Fibroblast of skin of right biceps (primary cell): ENCODE measurements at regions not wholly inside any gene's neighbourhood (a gene's known extent, or its start where the extent isn't known, plus 50 kb on each side); places are given as distances from the start of the nearest gene placed in this dataset.
A peak's percentile ranks its signal among the peaks of the same experiment; 100 is the strongest.

Source experiments
- DNase-seq: peaks from one replicate; pipeline ENCODE4 v3.0.0-alpha.2; 2013

DNA sequence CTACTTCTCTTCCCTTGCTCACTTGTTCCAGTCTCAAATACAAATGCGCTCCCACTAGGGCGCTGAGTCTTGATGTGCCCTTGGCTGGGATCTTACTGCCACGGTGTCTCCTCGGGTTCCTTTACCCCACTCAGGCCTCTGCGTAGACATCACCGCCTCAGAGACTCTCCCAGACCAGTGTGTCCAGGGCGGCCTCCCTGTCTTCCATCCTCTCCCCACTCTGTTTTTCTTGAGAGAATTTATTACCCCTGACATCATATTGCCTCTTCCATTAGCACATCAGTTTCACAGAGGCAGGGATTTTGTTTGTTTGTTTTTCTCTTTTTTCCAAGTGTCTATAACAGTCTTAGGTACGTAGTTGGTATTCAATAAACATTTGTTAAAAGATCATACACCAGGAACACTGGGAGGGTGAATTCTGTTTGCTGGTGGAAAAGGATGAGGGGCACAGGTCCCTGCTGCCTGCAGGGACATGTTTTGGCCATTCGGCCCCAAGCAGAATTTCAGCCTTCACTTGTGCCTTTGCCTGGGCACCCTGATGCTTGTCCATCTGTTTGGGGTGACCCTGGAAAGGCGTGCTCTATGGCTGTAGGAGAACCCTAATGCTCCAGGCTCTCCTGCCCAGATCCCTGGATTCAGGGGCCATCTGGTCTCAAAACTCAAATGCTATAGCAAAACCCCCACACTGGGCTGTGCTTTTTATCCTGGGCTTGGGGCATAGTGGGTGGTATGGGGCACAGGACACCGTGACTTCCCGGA, 55.0 kb downstream of the RPL37A start:
- DNase-seq, result no peak

DNA sequence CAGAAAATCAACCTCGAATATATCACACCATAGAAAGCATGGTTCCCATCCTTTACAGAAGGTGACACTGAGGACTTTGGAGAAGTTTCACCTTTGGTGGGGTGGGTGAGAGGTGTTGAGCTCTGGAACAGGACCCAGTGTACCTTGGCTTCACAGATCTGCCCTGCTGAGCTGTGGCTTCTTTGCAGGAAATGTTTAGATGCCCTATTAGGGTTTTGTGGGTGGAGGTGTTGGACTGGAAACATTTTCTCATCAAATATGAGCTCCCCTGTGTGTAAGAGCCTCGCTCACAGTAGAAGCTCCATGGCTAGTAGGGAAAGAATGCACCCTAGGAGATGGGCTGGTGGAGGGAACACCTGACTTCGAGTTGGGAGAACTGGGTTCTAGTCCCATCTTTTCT, 55.6 kb downstream of the RPL37A start:
- no peak for DNase-seq

DNA sequence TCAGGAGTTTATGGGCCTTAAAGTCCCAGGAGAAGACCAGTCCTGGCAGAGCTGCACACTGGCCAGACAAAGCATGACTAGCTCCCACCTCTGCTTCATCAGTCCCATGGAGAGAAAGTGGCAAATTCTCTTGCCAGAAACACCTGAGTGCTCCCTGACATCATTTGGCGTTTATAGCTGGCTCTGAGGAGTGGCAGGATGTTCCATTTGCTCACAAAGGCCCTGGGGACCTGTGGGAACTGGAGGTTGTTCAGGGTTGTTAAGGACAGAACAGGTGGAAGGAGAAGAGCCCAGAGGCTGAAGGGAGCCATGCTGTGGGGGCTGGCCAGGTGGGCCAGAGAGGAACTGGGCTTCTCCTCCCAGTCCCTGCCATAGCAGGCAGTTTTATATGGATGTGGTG, 56.1 kb downstream of the RPL37A start:
- DNase-seq, result no peak

DNA sequence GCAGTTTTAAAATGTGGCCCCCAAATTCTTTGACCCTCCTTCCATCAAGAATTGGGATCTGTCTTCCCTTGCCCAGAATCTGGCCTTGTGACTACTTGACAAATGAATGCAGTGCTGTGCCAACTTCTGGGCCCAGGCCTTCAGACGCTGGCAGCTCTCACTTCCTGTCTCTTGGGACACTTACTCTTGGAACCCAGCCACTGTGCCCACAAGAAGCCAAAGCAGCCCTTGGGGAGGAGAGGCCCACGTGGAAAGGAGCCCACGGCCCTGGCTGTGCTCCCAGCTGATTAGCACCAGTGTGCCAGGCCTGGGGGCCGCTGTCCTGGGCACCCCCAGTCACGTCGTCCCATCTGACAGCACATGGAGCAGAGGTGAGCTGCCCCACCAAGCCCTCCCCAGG, 56.6 kb downstream of the RPL37A start:
- peak; percentile 48 for DNase-seq

DNA sequence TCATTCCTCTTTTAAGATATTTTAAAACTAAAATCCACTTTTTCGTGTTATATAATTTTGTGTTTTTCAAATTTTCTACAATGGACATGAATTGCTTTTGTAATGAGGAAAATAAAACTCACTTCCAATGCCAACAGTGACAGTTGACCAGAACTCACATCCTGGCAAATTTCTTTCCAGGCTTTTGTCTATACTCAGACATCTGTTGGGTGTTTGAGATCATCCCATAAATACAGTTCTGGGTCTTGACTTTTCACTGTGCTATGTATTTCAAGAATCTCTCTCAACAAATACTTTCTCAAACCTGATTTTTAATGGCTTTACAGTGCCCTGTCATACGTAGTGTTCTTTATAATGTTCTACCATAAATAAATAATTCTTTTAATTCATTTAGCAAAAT, 57.6 kb downstream of the RPL37A start:
- DNase-seq, result no peak

DNA sequence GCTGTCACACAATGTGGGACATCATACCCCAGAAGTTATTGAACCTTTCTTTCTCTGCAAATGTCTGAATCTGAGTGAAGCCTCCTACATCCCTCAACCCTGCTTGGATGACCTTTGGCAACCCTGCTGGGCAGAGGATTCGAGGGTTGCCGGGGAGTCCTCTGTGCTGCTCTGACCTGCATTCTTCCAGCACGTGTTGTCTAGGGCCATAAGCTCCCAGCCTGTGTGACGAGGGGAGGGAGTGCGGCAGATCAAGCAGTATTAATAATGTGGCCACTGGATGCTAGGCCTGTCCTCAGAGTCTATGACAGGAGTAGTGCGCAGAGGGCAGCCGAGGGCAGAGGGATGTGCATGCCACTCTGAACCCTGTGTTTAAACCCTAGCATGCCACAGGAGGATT, 58.8 kb downstream of the RPL37A start:
- DNase-seq, result no peak

DNA sequence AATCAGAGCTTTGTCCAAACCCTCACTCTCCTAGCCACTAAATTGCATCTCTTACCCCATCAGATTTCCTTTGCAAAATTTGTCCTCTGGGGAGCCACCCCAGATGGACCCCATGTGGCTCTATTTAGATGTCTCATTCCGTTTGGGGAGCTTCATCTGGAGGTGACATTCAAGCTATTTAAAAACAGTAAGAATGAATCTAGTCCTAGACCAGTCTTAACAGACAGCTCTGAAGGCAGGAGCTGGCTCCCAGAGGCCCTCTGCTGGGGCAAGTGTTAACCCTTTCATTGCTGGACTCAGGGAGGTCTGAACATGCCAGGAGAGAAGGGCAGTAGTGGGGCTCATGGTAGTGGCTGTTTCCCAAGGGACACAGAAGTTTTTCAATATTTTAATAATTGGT, 59.2 kb downstream of the RPL37A start:
- DNase-seq, result no peak

DNA sequence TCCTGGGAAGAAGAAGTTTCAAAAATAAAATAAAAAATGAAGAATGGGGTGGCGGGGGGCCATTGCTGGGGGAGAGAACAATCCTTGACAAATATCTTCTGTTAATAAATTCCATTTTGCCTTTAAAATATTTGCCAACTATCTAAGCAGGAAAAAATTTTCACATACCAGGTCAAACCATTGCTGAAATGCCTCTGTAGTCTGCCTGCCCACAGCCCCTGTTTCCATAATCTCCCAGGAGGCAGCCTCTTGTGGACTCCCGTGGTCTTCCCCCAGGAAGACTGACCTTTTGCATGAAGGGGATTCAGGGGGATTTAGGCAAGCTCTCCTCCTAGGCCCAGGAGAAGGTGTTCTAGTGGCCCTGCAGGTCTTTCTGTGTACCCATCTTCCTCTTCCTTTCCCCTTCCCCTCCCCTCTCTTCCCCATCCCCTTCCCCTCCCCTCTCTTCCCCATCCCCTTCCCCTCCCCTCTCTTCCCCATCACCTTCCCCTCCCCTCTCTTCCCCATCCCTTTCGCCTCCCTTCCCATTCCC, 61.0 kb downstream of the RPL37A start:
- peak; percentile 67 for DNase-seq

DNA sequence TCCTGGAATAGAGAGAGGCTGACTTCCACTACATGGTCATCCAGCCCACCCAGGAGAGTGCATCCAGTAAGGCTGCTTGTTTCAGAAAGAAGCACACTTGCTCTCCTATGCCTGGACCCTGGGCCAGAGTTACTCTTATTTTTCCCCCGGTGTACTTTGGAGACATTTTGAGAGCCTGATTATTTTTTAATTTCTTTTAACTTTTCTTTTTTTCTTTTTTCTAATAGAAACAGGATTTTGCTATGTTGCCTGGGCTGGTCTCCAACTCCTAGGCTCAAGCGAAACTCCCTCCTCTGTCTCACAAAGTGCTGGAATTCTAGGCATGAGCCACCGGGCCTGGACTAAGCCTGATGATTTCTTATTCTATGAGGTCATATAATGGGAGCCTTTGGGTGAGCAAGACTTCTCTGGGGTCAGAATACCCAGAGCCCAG, 62.2 kb downstream of the RPL37A start:
- DNase-seq, result peak; percentile 86

DNA sequence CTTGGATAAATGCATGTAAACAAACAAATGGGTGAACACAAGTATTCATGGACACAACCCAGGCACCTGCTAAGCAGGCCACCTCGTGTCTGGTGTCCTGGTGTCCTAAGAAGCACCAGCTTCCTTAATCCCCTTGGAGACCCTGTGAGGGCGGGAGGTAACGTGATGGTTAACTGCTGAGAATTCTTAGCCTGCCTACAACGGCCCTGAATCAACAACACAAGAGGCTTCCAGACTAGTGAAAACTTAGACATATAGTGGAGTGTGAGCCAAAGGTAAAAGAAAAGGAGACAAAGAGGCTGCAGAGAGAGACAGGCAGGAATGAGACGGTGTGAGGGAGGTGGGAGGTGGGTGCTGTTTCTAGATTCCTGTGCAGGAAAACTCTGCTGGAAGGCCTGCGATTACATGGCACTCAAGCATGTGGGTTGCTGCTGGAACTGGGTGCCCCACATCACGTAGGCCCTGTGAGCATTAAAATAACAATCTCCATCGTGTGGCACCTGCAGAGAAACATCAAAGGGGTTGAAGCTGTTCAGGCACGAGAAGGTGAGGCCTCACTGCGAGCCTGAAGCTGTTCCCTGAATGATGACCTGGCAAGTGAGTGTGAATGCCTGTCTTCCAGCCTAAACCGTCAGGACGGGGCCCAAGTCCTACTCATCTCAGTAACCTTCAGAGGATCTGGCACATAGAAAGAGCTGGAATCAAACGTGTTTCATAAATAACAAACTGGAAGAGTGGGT, 64.2 kb downstream of the RPL37A start:
- no peak for DNase-seq

DNA sequence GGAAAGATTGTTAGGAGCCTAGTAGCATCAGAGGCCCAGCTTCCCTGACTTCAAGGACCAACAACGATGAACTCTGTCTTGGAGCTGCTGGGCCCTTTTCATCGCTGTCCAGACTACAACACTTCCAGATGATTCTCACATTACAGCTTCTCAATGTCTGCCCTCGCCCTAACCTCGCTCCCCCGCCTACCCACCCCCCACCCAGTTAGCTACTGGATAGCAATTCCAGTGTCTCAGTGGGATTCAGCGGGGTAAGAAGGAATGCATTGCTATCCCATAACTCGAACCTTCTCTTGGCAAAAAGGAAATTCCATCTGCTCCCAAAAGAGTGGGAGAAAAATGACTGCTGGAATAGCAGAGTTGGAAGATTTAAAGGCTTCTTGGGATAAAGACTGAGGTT, 65.0 kb downstream of the RPL37A start:
- DNase-seq, result peak; percentile 84

DNA sequence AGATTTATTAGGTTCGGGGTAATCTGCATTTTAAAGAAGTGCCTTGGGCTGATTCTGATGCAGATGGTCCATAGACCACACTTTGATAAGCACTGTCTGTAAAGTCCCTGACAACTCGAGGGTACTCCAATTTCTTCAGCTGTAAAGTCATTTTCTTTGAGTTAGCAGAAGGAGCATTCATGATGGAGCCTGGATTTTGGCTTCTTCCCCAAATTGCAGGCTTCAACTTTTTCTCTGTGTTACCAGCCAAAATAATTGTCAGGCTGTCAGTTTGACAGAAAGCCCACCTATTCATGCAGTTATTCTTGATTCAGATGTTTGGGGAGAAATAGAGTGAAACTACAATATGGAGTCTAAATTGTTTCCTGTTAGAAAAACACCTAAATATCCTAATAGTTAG, 66.0 kb downstream of the RPL37A start:
- DNase-seq, result no peak

DNA sequence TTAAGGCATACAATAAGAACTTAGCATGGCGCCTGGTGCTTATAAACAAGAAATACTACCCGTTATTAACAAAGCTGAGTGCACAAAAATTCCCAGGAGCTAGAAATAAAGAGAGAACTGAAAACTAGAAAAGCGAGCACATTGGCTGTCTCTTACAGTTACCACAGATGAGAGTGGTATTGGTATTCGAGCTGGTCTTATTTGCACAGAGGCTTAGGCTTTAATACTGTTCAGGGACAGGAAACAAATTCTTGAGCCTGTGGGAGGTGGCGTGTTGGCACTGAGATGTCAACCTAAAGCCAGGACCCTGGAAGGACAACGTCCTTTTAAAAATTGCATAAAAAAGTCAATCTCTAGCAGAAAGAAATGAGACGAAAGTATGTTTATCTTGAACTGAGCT, 67.3 kb upstream of the IGFBP2 start:
- DNase-seq, result no peak

DNA sequence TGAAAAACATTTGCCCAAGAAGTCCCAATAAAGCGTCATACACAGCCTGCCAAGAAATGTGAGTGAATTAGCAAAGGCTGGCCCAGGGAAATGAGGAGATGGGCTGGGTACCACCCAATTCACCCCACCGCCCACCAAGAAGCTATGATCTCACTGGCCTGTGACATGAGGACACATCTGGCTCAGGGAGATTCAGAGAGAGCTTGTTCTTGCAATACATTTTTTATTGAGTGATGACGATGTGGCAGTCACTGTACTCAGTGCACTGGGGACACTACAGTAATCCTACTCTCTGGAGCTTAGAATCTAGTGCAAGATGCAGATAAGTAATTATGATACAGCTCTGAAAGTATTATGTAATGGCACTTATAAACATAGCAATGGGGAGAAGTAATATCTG, 64.6 kb upstream of the IGFBP2 start:
- DNase-seq, result no peak

DNA sequence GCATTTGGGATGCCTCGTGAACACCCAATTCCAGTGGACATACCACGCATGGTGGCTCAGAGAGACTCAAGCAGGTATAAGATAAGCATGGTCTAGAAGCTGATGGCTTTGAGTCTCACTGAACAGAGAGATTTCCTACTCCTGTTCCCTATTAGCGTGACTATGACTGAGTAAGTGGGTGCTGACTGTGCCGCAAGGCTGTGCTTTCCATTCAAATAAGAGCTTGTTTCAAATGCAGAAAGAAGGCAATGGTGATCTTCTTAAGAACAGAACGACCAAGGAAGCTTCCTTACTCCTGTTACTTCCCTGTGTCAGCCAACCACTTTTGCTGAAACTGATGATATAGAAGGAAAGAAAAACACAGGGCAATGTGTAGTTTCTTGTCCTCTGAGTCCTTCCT, 63.5 kb upstream of the IGFBP2 start:
- no peak for DNase-seq

DNA sequence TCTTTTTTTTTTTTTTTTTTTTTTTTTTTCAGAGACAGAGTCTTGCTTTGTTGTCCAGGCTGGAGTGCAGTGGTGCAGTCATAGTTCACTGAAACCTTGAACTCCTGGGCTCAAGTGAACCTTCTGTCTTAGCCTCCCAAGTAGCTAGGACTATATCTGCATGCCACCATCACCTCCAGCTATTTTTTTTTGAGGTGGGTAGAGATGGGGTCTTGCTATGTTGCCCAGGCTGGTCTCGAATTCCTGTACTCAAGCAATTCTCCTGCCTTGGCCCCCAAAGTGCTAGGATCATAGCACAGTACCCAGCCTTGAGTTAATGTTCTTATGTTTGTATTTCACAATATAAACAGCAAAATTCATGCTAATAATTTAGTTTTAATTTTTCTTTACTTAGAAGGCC, 62.9 kb upstream of the IGFBP2 start:
- DNase-seq, result no peak

DNA sequence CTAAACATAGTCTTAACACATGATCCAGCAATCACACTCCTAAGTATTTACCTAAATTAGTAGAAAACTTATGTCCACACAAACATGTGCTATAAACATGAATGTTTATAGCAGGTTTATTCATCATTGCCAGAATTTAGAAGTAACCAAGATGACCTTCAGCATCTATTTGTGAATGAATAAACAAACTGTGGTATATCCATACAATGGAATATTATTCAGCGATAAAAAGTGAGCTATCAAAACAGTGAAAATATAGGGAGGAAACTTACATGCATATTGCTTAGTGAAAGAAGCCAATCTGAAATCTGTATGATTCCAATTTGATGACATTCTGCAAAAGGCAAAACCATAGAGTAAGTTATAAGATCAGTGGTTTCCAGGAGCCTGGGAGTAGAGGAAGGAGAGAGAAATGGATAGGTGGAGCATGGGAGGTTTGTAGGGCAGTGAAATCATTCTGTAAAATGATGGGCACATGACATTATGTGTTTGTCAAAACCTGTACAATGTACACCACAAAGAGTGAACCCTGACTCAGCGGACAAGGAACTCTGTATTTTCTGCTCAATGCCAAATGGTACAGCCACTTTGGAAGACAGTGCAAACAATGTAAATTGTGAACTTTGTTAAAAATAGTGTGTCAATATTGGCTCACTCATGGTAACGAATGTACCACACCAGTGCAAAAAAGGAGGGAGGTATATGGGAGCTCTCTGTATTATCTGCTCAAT, 61.9 kb upstream of the IGFBP2 start:
- no peak for DNase-seq

DNA sequence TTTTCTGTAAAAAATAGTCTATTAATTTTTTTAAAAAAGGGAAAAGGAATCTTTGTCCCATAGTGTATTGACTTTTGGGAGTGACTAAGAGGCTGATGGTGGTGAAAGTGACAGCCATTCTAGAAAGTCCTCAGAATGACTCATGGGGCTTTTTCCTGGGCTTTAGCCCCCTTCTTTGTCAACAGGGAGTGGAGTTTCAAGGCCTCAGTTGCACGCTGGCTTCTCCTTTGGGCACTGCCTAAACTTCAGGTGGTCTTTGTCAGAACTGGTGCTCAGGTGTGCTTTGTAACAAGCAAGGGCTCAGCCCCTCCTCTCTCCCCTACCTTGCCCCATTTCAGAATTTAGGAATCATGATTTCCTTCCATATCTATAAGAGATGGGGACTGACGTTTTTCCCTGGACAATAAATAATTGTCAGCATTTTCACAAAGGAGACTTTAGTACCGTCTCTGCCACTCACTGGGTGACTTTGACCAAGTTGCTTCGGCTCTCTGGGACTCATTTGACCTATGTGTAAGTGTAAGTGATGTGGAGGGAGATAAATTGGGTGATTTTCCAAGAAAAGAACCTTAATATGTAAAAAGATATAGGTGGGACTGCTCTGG, 61.2 kb upstream of the IGFBP2 start:
- DNase-seq, result no peak

DNA sequence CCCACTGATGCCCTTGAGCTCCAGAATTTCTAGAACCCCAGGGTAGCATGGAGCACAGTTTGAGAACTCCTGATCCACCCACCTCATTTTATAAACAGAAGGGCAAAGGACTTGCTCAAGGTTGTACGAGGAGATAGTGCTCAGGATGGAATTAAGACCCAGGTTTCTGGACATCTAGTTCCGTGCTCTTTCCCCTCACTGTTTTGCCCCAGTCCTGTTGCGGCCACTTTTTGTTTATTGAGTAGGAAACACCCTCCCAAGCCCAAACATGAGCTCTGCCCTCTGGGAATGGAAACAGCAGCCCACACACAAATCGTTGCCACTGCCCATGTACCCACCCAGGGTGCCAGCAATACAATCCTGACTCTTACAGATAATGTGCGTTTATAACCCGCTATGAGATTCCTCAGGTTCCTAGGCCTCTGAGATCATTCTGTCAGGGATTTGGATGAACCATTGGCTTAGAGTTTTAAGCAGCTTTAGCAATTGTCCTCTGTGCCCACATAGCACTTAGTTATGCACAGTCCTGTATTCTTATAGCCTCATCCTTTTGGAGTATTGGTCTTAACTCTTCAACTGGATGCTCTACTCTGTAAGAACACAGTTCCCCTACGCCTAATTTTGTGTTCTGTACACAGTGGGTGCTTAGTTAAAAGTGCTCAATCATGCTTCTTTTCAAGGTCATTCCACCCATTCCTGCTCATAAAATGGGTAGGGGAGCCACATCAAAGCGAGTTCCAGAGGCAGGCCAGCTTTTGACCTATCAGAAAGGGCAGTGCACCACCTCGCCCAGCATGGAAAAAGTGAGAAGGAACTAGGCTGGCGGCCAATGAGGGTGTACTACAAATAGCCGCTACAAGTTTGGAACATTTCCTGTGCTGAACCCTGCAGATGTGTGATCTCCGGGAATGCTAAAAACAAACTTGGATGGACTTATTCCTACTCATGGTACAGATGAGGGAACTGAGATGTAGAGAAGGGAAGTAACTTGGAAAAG, 60.3 kb upstream of the IGFBP2 start:
- DNase-seq, result peak; percentile 36

DNA sequence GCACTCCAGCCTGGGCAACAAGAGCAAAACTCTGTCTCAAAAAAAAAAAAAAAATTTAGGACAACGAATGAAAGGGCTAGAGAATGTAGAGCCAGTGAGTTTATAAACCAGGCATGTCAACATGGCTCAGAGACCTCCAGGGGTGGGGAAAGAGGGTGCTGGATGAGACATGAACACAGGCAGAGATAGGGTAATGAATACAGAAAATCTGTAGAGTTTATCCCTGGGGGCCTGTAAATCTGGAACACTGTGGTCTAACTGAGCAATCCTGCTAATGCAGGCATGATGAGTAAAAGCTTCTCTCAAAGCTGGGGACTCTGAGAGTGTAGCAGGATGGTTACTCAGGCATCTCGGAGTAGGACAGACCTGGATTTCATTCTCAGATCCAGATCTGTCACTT, 59.2 kb upstream of the IGFBP2 start:
- peak; percentile 91 for DNase-seq

DNA sequence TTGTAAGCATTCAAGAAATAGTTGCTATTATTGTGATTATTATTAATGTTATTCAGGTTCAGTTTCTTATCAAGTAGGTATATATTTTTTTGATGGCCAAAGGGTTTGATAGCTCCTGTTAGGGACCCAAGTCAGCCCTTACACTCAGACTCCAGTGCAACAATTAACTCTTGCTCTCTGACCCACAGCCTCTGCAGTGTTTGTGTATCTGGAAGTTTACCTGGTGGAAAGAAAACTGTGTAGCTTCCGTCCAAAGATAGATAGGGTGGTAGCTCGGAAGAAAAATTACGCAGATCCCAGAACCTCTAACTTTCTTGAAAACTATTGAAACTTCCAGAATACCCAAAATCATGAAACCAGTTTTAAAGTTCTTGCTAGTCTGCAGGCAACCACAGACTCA, 58.6 kb upstream of the IGFBP2 start:
- DNase-seq, result no peak

DNA sequence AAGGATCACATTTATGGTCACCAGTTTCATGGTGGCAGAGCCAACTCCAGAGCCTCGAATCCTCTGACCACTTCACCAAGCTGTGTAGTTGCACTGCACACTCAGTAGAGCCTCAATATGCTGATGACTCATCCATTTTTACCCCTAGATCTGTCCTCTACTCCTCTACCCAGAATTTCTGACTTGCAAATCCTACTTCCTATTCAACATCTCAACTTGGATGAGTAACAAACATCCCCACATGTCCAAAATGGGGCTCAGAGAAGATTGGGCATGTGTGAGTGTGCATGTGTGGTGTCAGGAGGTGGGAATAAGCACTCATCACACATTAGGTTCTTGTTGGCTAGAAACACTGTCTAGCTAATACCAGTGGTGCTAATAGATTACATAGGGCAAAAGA, 57.8 kb upstream of the IGFBP2 start:
- no peak for DNase-seq
